ENCODE measurements at regions not wholly inside any gene's neighbourhood (a gene's known extent, or its start where the extent isn't known, plus 50 kb on each side); places are given as distances from the start of the nearest gene placed in this dataset.

DNA sequence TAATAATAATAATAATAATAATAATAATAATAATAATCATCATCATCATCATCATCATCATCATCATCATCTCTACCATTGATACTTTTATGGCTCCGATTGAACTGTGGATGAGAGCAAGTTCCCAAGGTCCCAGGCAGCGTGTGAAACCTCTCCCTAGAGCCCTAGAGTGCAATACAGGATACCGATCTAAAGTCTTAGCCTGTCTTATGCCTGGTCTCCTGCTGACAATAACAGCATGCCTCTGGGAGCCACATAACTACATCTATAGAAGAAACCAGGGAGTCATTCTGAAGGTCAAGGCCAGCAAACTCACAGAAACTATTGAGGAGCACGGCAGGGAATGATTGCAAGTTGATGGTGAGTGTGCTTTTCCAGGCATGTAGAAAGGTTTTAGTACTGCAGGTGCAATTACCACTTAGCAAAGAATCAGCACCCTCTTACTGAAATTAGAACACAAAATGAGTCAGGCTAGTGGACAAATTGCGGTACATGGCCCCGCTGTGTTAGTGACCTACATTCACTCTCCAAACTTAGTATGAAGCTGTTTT, 457.2 kb upstream of the CDH20 start:
- no peaks in the 10 kb centered on the region for H3K36me3 ChIP-seq (ENCODE audit: insufficient read depth, low read length)
- Mint-ChIP-seq H3K4me3 (no peak overlapping the region), H3K9me3 (peaks cover 9 to 17% (median 12%) of the 10 kb centered on the region in 5 donors), H3K27me3 (no peaks in the 10 kb centered on the region), H3K4me1 (no peaks in the 10 kb centered on the region), H3K36me3 (no peaks in the 10 kb centered on the region), H3K27ac (no peak overlapping the region)
- DNase-seq = no peak
- ChIA-PET CTCF (no interaction called here), POLR2A (no interaction called here)
- H3K4me3 ChIP-seq (ENCODE audit: low read length) = no peak overlapping the region
- H3K9me3 ChIP-seq (ENCODE audit: low read length) = no peaks in the 10 kb centered on the region
- no peaks in the 10 kb centered on the region for H3K27me3 ChIP-seq (ENCODE audit: insufficient read depth, low read length, poor library complexity, severe bottlenecking)
- H3K4me1 ChIP-seq (ENCODE audit: insufficient read depth, low read length) = no peaks in the 10 kb centered on the region
- no peak overlapping the region for H3K27ac ChIP-seq (ENCODE audit: low read depth, low read length)

DNA sequence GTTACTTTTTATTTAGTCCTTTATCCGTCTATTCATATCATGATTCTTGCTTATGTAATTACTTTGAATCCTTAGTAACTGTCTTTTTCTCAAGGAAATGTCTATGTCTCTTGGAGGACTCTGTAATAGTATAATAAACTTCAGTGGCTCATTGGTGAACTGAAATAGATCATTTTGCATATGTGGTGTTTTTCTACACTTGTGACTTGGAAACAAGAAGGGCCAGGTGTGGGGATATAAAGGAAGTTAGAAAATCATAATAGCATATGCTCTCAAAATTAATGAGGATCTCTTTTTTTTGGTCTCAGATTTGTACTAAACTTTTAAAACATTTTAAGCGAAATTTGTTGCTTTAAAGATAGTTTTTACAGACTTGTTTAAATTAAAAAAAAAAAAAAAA, 453.0 kb upstream of the CDH20 start:
- Histone ChIP-seq H3K4me1 (ENCODE audit: insufficient read depth, low read length) (no peaks in the 10 kb centered on the region), H3K4me3 (ENCODE audit: low read length) (no peak overlapping the region), H3K27ac (ENCODE audit: low read depth, low read length) (no peak overlapping the region), H3K9me3 (ENCODE audit: low read length) (no peaks in the 10 kb centered on the region), H3K27me3 (ENCODE audit: insufficient read depth, low read length, poor library complexity, severe bottlenecking) (no peaks in the 10 kb centered on the region), H3K36me3 (ENCODE audit: insufficient read depth, low read length) (no peaks in the 10 kb centered on the region)
- peaks cover 5 to 14% (median 9%) of the 10 kb centered on the region in 5 donors for H3K9me3 Mint-ChIP-seq
- H3K27ac Mint-ChIP-seq = no peak overlapping the region
- H3K4me1 Mint-ChIP-seq = no peaks in the 10 kb centered on the region
- POLR2A ChIA-PET = no interaction called here
- H3K27me3 Mint-ChIP-seq = no peaks in the 10 kb centered on the region
- no peak overlapping the region for H3K4me3 Mint-ChIP-seq
- no peak for DNase-seq
- H3K36me3 Mint-ChIP-seq = no peaks in the 10 kb centered on the region
- CTCF ChIA-PET = no interaction called here

DNA sequence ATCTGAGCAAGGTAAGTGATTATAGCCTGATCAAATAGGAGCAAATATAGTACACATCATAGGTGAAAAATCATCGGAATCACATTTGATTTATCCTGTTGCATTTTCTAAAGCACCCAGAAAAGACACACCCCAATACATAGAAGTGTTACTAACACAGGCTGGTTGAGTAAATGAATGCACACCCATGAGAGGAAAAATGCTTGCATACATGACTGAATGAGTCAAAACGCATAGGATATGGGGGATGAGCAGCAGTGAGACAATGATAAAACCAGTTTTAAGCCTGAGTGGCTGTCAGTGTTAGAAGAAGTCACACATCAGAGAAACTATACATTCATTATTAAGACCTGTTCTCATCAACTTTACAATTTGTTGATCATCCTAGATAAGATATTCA, 449.6 kb upstream of the CDH20 start:
- Mint-ChIP-seq H3K27me3 (no peaks in the 10 kb centered on the region), H3K4me1 (no peaks in the 10 kb centered on the region), H3K4me3 (no peak overlapping the region), H3K9me3 (peaks cover 0 to 17% (median 5%) of the 10 kb centered on the region in 5 donors), H3K27ac (no peak overlapping the region), H3K36me3 (no peaks in the 10 kb centered on the region)
- CTCF ChIA-PET = no interaction called here
- POLR2A ChIA-PET = no interaction called here
- Histone ChIP-seq H3K27ac (ENCODE audit: low read depth, low read length) (no peak overlapping the region), H3K9me3 (ENCODE audit: low read length) (no peaks in the 10 kb centered on the region), H3K4me1 (ENCODE audit: insufficient read depth, low read length) (no peaks in the 10 kb centered on the region), H3K36me3 (ENCODE audit: insufficient read depth, low read length) (no peaks in the 10 kb centered on the region), H3K4me3 (ENCODE audit: low read length) (no peak overlapping the region), H3K27me3 (ENCODE audit: insufficient read depth, low read length, poor library complexity, severe bottlenecking) (no peaks in the 10 kb centered on the region)
- DNase-seq = no peak

DNA sequence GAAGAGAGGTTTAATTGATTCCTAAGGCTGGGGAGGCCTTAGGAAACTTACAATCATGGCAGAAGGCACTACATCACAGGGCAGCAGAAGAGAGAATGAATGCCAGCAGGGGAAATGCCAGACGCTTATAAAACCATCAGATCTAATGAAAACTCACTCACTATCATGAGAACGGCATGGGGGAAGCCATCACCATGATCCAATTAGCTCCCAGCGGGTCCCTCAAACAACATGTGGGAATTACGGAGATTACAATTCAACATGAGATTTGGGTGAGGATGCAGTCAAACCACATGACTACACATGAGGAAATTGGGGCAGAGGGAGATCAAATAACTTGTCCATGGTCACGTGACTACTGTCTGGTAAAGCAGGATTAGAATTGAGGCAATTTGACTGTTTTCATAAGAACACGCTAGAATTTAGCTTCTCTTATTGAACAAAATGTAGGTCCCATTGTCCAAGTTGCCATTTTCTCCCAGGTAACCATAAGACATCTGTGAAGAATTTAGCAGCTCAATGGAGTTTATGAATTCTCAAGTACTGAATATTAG, 445.1 kb upstream of the CDH20 start:
- CTCF ChIA-PET = no interaction called here
- no peak overlapping the region for H3K4me3 Mint-ChIP-seq
- Histone ChIP-seq H3K9me3 (ENCODE audit: low read length) (no peaks in the 10 kb centered on the region), H3K36me3 (ENCODE audit: insufficient read depth, low read length) (no peaks in the 10 kb centered on the region), H3K27me3 (ENCODE audit: insufficient read depth, low read length, poor library complexity, severe bottlenecking) (no peaks in the 10 kb centered on the region), H3K4me1 (ENCODE audit: insufficient read depth, low read length) (no peaks in the 10 kb centered on the region), H3K27ac (ENCODE audit: low read depth, low read length) (no peak overlapping the region), H3K4me3 (ENCODE audit: low read length) (no peak overlapping the region)
- H3K4me1 Mint-ChIP-seq = no peaks in the 10 kb centered on the region
- peaks cover 0 to 16% (median 0%) of the 10 kb centered on the region in 5 donors for H3K9me3 Mint-ChIP-seq
- POLR2A ChIA-PET = no interaction called here
- H3K36me3 Mint-ChIP-seq = no peaks in the 10 kb centered on the region
- DNase-seq = no peak
- no peak overlapping the region for H3K27ac Mint-ChIP-seq
- no peaks in the 10 kb centered on the region for H3K27me3 Mint-ChIP-seq

DNA sequence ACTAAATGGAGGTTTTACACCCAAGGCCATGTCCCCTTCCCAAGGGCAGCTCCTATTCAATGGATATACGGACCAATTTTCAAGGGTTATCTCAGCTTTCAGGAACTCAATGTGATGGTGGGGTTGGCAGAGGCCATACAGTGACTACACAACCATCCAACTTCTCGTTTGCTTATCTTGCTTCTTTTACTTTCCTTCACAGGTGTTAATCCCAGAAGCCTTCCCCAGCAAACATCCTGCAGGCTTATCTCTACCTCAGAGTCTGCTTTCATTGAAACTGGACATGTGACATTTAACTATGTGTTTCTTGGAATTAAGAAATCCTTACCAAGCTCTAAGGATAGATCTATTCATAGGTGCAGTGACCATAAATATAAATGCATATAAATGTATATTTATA, 443.8 kb upstream of the CDH20 start:
- H3K4me3 Mint-ChIP-seq = no peak overlapping the region
- no peak for DNase-seq
- no peaks in the 10 kb centered on the region for H3K27me3 ChIP-seq (ENCODE audit: insufficient read depth, low read length, poor library complexity, severe bottlenecking)
- H3K9me3 Mint-ChIP-seq = peaks cover 0 to 16% (median 1%) of the 10 kb centered on the region in 5 donors
- no peaks in the 10 kb centered on the region for H3K27me3 Mint-ChIP-seq
- no peak overlapping the region for H3K4me3 ChIP-seq (ENCODE audit: low read length)
- no peaks in the 10 kb centered on the region for H3K36me3 Mint-ChIP-seq
- ChIA-PET POLR2A (no interaction called here), CTCF (no interaction called here)
- H3K27ac Mint-ChIP-seq = no peak overlapping the region
- no peaks in the 10 kb centered on the region for H3K4me1 ChIP-seq (ENCODE audit: insufficient read depth, low read length)
- H3K9me3 ChIP-seq (ENCODE audit: low read length) = no peaks in the 10 kb centered on the region
- H3K36me3 ChIP-seq (ENCODE audit: insufficient read depth, low read length) = no peaks in the 10 kb centered on the region
- H3K4me1 Mint-ChIP-seq = no peaks in the 10 kb centered on the region
- H3K27ac ChIP-seq (ENCODE audit: low read depth, low read length) = no peak overlapping the region

DNA sequence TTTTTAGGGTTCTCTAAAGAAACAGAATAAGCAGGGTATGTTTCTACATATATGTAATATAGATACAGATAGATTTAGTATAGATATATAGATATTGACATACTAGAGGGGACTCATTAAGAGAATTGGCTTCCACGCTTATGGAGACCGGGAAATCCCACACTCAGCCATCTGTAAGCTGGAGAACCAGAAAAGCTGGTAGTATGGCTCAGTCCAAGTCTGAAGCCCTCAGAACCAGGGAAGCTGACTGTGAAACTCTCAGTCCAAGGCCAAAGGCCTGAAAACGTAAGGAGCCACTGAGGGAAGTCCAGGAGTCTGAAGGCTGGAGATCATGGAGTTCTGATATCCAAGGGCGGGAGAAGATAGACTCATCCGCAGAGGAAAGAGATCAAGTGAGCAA, 441.3 kb upstream of the CDH20 start:
- no peak for DNase-seq
- ChIA-PET CTCF (no interaction called here), POLR2A (no interaction called here)
- H3K9me3 Mint-ChIP-seq = peaks cover 0 to 18% (median 1%) of the 10 kb centered on the region in 5 donors
- H3K27me3 Mint-ChIP-seq = no peaks in the 10 kb centered on the region
- no peak overlapping the region for H3K4me3 Mint-ChIP-seq
- H3K4me3 ChIP-seq (ENCODE audit: low read length) = no peak overlapping the region
- no peaks in the 10 kb centered on the region for H3K36me3 Mint-ChIP-seq
- H3K36me3 ChIP-seq (ENCODE audit: insufficient read depth, low read length) = no peaks in the 10 kb centered on the region
- no peaks in the 10 kb centered on the region for H3K4me1 ChIP-seq (ENCODE audit: insufficient read depth, low read length)
- H3K4me1 Mint-ChIP-seq = no peaks in the 10 kb centered on the region
- H3K27ac ChIP-seq (ENCODE audit: low read depth, low read length) = no peak overlapping the region
- no peaks in the 10 kb centered on the region for H3K27me3 ChIP-seq (ENCODE audit: insufficient read depth, low read length, poor library complexity, severe bottlenecking)
- H3K9me3 ChIP-seq (ENCODE audit: low read length) = no peaks in the 10 kb centered on the region
- no peak overlapping the region for H3K27ac Mint-ChIP-seq

DNA sequence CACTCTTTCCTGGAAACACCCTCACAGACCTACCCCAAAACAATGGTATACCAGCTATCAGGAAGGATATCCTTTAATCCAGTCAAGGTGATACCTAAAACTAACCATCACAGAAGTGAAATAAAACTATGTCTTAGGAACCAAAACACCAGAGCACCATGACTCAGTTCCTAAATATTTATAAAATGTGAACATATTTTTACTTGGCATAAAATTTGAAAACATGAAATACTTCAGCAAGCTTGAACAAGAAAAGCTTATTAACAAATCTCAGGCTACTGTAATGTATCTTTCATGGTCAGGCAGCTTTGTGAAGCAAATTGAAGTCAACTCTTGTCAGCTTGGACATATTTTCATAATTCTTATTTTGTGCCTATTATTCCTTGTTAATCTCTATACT, 440.8 kb upstream of the CDH20 start:
- Mint-ChIP-seq H3K4me3 (no peak overlapping the region), H3K27me3 (no peaks in the 10 kb centered on the region), H3K27ac (no peak overlapping the region), H3K36me3 (no peaks in the 10 kb centered on the region), H3K4me1 (no peaks in the 10 kb centered on the region), H3K9me3 (peaks cover 0 to 19% (median 1%) of the 10 kb centered on the region in 5 donors)
- no peak for DNase-seq
- H3K4me1 ChIP-seq (ENCODE audit: insufficient read depth, low read length) = no peaks in the 10 kb centered on the region
- H3K27me3 ChIP-seq (ENCODE audit: insufficient read depth, low read length, poor library complexity, severe bottlenecking) = no peaks in the 10 kb centered on the region
- ChIA-PET POLR2A (no interaction called here), CTCF (no interaction called here)
- H3K9me3 ChIP-seq (ENCODE audit: low read length) = no peaks in the 10 kb centered on the region
- H3K4me3 ChIP-seq (ENCODE audit: low read length) = no peak overlapping the region
- H3K27ac ChIP-seq (ENCODE audit: low read depth, low read length) = no peak overlapping the region
- no peaks in the 10 kb centered on the region for H3K36me3 ChIP-seq (ENCODE audit: insufficient read depth, low read length)

DNA sequence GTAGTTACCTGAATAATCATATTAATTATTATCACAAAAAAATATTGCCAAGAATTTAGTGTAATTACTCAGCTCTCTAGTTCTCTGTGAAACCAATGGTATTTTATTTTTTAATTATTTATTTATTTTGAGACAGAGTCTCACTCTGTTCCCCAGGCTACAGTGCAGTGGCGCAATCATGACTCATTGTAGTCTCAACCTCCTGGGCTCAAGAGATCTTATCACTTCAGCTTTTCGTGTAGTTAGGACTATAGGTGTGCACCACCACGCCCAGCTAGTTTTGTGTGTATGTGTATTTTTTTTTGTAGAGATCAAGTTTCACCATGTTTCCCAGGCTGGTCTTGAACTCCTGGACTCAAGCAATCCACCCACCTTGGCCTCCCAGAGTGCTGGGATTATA, 440.4 kb upstream of the CDH20 start:
- ChIA-PET POLR2A (no interaction called here), CTCF (no interaction called here)
- H3K9me3 ChIP-seq (ENCODE audit: low read length) = no peaks in the 10 kb centered on the region
- H3K36me3 ChIP-seq (ENCODE audit: insufficient read depth, low read length) = no peaks in the 10 kb centered on the region
- no peak overlapping the region for H3K4me3 ChIP-seq (ENCODE audit: low read length)
- no peak for DNase-seq
- Mint-ChIP-seq H3K4me3 (no peak overlapping the region), H3K9me3 (peaks cover 0 to 17% (median 1%) of the 10 kb centered on the region in 5 donors), H3K36me3 (no peaks in the 10 kb centered on the region), H3K27ac (no peak overlapping the region), H3K4me1 (no peaks in the 10 kb centered on the region), H3K27me3 (no peaks in the 10 kb centered on the region)
- no peaks in the 10 kb centered on the region for H3K27me3 ChIP-seq (ENCODE audit: insufficient read depth, low read length, poor library complexity, severe bottlenecking)
- no peak overlapping the region for H3K27ac ChIP-seq (ENCODE audit: low read depth, low read length)
- H3K4me1 ChIP-seq (ENCODE audit: insufficient read depth, low read length) = no peaks in the 10 kb centered on the region
